Liver (tissue), 3 donors: ENCODE measurements at regions not wholly inside any gene's neighbourhood (a gene's known extent, or its start where the extent isn't known, plus 50 kb on each side); places are given as distances from the start of the nearest gene placed in this dataset.

Source experiments
- CTCF ChIP-seq: fragments of 150-350 bp; IDR thresholded peaks from 2 replicates; pipeline ENCODE4 v1.5.1; 2017; ENCODE audit warnings: improper control_type of control experiment, low read depth, low read length; ENCODE audit not compliant: missing input control
- EGR1 ChIP-seq, 2 donors: IDR thresholded peaks; 2 replicates each; pipeline ENCODE4 v1.6.1; 2016 to 2018; ENCODE audit warnings: antibody characterized with exemption in 2 of 2, low read depth in 2 of 2
- FOXA1 ChIP-seq: IDR thresholded peaks from 2 replicates; pipeline ENCODE4 v1.6.1; 2016; ENCODE audit warnings: antibody characterized with exemption
- FOXA2 ChIP-seq: IDR thresholded peaks from 2 replicates; pipeline ENCODE4 v1.6.1; 2016; ENCODE audit warnings: antibody characterized with exemption
- GABPA ChIP-seq, 2 donors: IDR thresholded peaks in 1 of 2; conservative IDR thresholded peaks in 1 of 2; 2 replicates each; pipeline ENCODE4 v1.6.1; 2016; ENCODE audit warnings: antibody characterized with exemption in 2 of 2, mild to moderate bottlenecking in 1 of 2, moderate library complexity in 1 of 2
- HNF4A ChIP-seq, 2 donors: conservative IDR thresholded peaks; 2 replicates each; pipeline ENCODE4 v1.6.1; 2016; ENCODE audit warnings: antibody characterized with exemption in 2 of 2, mild to moderate bottlenecking in 2 of 2
- RAD21 ChIP-seq, 2 donors: IDR thresholded peaks; 2 replicates each; pipeline ENCODE4 v1.6.1; 2016; ENCODE audit warnings: antibody characterized with exemption in 2 of 2, mild to moderate bottlenecking in 2 of 2
- REST ChIP-seq: IDR thresholded peaks from 2 replicates; pipeline ENCODE4 v1.6.1; 2016; ENCODE audit warnings: antibody characterized with exemption, mild to moderate bottlenecking
- SP1 ChIP-seq: IDR thresholded peaks from 2 replicates; pipeline ENCODE4 v1.6.1; 2018; ENCODE audit warnings: antibody characterized with exemption, mild to moderate bottlenecking
- TAF1 ChIP-seq: conservative IDR thresholded peaks from 2 replicates; pipeline ENCODE4 v1.6.1; 2016; ENCODE audit warnings: antibody characterized with exemption, mild to moderate bottlenecking
- YY1 ChIP-seq: IDR thresholded peaks from 2 replicates; pipeline ENCODE4 v1.6.1; 2016; ENCODE audit warnings: antibody characterized with exemption, mild to moderate bottlenecking
- TF ChIP-seq, protein P1 (sequence below): IDR thresholded peaks from 2 replicates; pipeline ENCODE4 v1.6.1; 2016; ENCODE audit warnings: antibody characterized with exemption
- TF ChIP-seq, protein P2 (sequence below): IDR thresholded peaks from 2 replicates; pipeline ENCODE4 v1.6.1; 2016; ENCODE audit warnings: antibody characterized with exemption
- TF ChIP-seq, protein P3 (sequence below): IDR thresholded peaks from 2 replicates; pipeline ENCODE4 v1.6.1; 2016; ENCODE audit warnings: antibody characterized with exemption
- donor health status: healthy.
- donor health status: healthy.

GRCh38 chr2:487186-488079 lies 189.8 kb downstream of the TMEM18 start:
- TF ChIP-seq, protein P1, sequence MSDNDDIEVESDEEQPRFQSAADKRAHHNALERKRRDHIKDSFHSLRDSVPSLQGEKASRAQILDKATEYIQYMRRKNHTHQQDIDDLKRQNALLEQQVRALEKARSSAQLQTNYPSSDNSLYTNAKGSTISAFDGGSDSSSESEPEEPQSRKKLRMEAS: no peak
- TF ChIP-seq CTCF: no peak
- no peak for TF ChIP-seq EGR1 (IDR thresholded peaks at IDR 0.05; ENCODE audit: low read depth in 2 of 2)
- TF ChIP-seq RAD21 (IDR thresholded peaks at IDR 0.05): no peak
- no peak for TF ChIP-seq YY1
- TF ChIP-seq REST: no peak
- TF ChIP-seq, protein P2, sequence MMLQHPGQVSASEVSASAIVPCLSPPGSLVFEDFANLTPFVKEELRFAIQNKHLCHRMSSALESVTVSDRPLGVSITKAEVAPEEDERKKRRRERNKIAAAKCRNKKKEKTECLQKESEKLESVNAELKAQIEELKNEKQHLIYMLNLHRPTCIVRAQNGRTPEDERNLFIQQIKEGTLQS: no peak
- no peak for TF ChIP-seq FOXA1
- TF ChIP-seq, protein P3, sequence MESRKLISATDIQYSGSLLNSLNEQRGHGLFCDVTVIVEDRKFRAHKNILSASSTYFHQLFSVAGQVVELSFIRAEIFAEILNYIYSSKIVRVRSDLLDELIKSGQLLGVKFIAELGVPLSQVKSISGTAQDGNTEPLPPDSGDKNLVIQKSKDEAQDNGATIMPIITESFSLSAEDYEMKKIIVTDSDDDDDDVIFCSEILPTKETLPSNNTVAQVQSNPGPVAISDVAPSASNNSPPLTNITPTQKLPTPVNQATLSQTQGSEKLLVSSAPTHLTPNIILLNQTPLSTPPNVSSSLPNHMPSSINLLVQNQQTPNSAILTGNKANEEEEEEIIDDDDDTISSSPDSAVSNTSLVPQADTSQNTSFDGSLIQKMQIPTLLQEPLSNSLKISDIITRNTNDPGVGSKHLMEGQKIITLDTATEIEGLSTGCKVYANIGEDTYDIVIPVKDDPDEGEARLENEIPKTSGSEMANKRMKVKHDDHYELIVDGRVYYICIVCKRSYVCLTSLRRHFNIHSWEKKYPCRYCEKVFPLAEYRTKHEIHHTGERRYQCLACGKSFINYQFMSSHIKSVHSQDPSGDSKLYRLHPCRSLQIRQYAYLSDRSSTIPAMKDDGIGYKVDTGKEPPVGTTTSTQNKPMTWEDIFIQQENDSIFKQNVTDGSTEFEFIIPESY: no peak
- no peak for TF ChIP-seq TAF1
- TF ChIP-seq SP1: no peak
- no peak for TF ChIP-seq FOXA2
- no peak for TF ChIP-seq HNF4A (conservative IDR thresholded peaks at IDR 0.05)
- no peak for TF ChIP-seq GABPA (IDR thresholded peaks at IDR 0.05 in 1 of 2, conservative IDR thresholded peaks at IDR 0.05 in 1 of 2)
